ENCODE measurements at regions not wholly inside any gene's neighbourhood (a gene's known extent, or its start where the extent isn't known, plus 50 kb on each side); places are given as distances from the start of the nearest gene placed in this dataset.
"Not testable (repeated sequence)": the region's sequence is repeated elsewhere in the genome, so short reads cannot be mapped to it uniquely, and the experiment has no call there.

DNA sequence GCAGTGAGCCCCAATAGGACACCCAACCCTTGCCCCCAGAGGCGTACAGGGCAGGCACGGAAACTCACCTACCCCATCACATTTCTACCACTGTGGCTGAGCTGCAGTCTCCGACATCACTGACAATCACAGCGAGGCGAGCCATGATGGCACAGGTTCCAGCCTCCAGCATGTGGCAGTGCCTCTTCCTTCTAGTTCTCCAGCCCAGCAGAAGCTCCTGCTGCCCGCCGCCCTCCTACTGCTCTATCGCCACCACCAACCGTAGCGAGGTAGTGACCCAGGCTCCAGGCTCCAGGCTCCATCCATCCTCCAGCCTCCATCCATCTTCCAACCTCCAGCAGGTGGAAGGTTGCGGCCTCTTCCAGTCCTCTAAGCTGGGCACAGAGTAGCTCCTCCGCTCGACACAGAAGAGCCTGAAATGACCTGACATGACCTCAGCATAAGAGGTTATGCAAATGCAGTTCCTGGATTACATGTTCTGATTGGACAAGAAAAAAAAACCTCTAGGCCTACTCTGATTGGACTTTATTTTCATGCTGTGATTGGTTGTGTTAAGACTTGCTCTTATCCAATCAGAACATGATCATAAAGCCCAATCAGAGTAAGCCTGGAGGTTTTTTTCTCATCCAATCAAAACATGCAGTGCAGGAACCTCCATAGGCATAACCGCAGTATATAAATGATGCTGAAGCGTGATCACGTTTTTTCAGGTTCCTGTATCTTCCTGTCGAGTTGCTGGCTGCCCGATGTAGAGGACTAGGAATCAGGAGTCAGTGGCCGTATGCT, 438.9 kb upstream of the ZNF337 start:
- TF ChIP-seq POLR2A (IDR thresholded peaks at IDR 0.05; ENCODE audit: extremely low read depth, insufficient read length) = no peak
- TF ChIP-seq, protein P1, sequence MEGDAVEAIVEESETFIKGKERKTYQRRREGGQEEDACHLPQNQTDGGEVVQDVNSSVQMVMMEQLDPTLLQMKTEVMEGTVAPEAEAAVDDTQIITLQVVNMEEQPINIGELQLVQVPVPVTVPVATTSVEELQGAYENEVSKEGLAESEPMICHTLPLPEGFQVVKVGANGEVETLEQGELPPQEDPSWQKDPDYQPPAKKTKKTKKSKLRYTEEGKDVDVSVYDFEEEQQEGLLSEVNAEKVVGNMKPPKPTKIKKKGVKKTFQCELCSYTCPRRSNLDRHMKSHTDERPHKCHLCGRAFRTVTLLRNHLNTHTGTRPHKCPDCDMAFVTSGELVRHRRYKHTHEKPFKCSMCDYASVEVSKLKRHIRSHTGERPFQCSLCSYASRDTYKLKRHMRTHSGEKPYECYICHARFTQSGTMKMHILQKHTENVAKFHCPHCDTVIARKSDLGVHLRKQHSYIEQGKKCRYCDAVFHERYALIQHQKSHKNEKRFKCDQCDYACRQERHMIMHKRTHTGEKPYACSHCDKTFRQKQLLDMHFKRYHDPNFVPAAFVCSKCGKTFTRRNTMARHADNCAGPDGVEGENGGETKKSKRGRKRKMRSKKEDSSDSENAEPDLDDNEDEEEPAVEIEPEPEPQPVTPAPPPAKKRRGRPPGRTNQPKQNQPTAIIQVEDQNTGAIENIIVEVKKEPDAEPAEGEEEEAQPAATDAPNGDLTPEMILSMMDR (IDR thresholded peaks at IDR 0.05; ENCODE audit: low read depth, low read length) = no peak
- TF ChIP-seq MYC (IDR thresholded peaks at IDR 0.05; ENCODE audit: low read depth, low read length) = no peak
- H3K4me3 ChIP-seq (ENCODE audit: low read depth, low read length) = no peak overlapping the region
- DNase-seq (ENCODE audit: low read depth) = no peak

DNA sequence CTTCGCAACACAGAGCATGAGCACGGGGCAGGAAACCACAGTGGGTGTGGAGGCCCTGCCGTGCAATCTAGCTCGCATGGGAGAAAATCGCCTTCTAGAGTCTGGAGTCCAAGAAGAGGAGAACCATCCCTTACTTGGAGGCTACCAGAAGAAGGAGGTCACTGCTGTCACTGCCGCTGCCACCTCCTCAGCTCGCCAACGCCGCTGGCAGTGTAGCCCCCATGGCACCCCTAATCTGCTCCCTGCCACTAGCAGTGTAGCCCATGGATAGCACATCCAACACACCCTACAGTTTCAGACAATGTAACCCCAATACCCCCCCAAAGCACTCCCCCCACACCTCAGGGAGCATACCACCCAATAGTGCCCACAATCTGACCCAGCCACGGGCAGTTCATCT, 438.0 kb upstream of the ZNF337 start:
- no peak for DNase-seq (ENCODE audit: low read depth)
- TF ChIP-seq MYC (IDR thresholded peaks at IDR 0.05; ENCODE audit: low read depth, low read length) (no peak), POLR2A (IDR thresholded peaks at IDR 0.05; ENCODE audit: extremely low read depth, insufficient read length) (no peak)
- TF ChIP-seq, protein P2, sequence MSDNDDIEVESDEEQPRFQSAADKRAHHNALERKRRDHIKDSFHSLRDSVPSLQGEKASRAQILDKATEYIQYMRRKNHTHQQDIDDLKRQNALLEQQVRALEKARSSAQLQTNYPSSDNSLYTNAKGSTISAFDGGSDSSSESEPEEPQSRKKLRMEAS (IDR thresholded peaks at IDR 0.05; ENCODE audit: low read depth, low read length) = no peak
- TF ChIP-seq, protein P1 (IDR thresholded peaks at IDR 0.05; ENCODE audit: low read depth, low read length) = no peak

DNA sequence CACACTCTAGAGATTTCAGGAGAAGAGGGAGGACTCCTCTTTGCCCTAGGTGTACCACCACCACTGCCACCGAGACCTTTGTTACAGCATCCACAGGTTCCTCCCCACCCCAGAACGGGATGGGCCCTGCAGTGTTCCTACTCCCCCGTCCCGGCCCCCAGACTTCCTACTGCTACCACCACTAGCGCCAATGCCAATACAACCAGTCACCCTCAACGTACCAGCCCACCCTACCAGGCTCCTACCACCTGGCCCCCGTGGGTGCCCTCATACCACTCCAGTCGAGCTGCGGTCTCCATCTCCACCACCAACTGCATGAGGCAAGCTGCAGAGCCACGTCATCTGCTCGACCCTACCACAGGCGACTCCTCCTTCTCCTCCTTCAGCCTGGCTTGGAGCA, 437.1 kb upstream of the ZNF337 start:
- H3K4me3 ChIP-seq (ENCODE audit: low read depth, low read length); DNase-seq (ENCODE audit: low read depth): not testable (repeated sequence)

More for the DNA sequence above, 438.0 kb upstream of the ZNF337 start:
- H3K4me3 ChIP-seq (ENCODE audit: low read depth, low read length) = no peak overlapping the region

DNA sequence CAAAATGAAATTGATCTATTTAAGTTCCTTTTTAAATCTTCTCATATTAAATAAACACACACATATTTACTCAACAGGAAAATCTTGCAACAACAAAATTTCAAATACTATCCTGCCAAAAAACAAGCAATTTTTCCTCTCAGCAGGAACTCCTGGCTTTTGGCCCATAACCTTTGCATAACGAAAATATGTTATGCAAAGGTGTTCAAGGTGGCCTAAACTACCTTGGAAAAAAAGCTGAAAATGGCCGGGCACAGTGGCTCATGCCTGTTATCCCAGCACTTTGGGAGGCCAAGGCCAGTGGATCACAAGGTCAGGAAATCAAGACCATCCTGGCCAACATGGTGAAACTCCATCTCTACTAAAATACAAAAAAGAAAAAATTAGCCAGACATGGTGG, 424.3 kb upstream of the ZNF337 start:
- DNase-seq (ENCODE audit: low read depth); H3K4me3 ChIP-seq (ENCODE audit: low read depth, low read length): not testable (repeated sequence)

DNA sequence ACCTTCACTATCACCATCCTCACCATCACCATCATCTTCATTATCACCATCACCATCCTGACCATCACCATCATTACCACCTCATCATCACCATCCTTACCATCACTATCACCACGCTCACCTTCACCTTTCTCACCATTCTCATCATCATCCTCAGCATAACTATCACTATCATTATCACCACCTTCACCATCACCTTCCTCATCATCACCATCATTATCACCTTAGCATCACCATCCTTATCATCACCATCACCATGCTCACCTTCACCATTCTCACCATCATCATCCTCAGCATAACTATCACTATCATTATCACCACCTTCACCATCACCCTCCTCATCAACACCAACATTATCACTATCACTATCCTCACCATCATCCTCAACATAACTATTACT, 397.8 kb upstream of the ZNF337 start:
- not testable (repeated sequence) for DNase-seq (ENCODE audit: low read depth); H3K4me3 ChIP-seq (ENCODE audit: low read depth, low read length)

DNA sequence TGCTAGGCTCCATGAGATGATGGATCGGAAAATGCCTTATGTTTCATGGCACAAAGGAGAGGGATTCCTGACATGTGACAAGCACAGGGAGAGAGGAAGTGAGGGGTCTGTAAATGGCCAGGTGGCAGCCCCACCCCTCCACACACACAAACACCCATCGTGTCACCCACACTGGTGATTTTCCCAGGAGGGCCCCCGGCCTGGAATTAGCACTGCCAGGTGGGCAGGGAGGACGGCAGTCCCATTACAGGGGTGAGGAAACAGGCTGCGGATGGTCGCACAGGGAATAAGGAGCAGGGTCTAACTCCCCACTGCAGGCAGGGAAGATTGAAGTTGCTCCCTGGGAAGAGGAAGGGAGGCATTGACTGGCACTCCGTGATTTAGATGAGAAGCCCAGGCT, 395.3 kb upstream of the ZNF337 start:
- not testable (repeated sequence) for H3K4me3 ChIP-seq (ENCODE audit: low read depth, low read length); DNase-seq (ENCODE audit: low read depth)

DNA sequence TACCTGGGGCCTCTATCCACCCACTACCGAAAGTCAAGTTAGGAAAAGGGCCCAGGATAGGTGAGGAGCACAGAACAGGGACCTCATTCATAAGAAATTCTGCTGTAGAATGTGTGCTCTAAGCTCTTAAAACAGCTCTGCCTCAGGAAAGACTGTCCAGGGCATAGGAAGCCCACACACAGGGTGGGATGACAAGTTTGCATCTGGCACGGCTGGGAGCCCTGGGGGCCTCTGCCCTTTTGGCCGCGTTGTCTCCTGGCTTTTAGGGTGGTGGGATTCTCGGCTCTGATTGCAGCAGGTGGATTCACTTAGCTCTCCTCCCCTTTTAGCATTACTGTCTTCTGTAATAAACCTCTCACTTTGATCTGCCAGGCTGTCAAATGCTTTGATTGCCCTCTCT, 389.5 kb upstream of the ZNF337 start:
- H3K4me3 ChIP-seq (ENCODE audit: low read depth, low read length); DNase-seq (ENCODE audit: low read depth): not testable (repeated sequence)

DNA sequence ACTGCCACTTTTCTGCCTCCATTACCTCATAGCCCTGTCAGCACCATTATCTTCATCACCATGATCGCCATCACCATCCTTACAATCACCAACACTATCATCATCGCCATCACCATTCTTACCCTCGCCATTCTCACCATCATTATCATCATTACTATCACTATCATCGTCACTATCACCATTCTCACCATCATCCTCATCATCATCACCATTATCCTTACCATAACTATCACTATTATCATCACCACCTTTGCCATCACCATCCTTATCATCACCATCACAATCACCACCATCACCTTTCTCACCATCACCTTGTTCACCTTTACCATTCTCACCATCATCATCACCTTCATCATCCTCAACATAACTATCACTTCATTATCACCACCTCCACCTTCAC, 377.3 kb upstream of the ZNF337 start:
- DNase-seq (ENCODE audit: low read depth); H3K4me3 ChIP-seq (ENCODE audit: low read depth, low read length): not testable (repeated sequence)

DNA sequence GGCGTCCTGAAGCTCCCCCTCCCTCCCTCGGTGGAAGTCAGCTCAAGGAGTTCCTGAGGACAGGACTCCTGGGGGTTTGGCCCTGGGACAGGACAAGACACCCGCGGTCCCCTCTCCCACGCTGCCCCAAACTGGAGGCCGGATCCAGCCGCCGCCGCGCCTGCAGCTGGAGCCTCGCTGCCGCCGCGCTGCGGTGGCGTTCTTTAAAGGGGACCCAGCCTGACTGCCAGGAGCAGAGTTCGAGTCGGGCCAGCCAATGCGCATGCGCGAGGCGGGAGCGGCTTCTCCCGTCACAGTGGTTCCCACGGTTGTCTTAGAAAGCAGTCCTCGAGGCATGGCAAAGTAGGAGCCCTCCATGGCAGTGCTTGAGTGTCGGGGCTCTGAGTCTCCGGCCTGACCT, 362.7 kb upstream of the ZNF337 start:
- not testable (repeated sequence) for DNase-seq (ENCODE audit: low read depth); H3K4me3 ChIP-seq (ENCODE audit: low read depth, low read length)

DNA sequence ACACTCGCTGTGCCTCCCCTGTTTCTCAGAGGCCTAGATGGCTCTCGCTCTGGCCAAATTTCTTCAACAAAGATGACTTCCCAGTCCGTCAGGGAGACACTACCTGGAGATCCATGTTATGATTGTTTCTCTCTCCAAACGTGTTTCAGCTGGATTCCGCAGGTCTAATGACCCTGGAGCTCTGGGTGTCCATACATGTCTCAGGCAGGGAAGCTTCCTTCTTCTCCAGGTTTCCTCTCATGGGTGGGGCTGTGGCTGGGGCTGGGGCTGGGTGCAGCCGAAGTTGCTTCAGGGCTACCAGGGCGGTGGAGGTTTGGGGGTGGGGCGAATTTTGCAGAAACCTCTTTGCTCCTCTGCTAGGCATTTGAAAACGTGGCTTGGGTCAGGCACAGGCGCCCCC, 361.8 kb upstream of the ZNF337 start:
- DNase-seq (ENCODE audit: low read depth); H3K4me3 ChIP-seq (ENCODE audit: low read depth, low read length): not testable (repeated sequence)

DNA sequence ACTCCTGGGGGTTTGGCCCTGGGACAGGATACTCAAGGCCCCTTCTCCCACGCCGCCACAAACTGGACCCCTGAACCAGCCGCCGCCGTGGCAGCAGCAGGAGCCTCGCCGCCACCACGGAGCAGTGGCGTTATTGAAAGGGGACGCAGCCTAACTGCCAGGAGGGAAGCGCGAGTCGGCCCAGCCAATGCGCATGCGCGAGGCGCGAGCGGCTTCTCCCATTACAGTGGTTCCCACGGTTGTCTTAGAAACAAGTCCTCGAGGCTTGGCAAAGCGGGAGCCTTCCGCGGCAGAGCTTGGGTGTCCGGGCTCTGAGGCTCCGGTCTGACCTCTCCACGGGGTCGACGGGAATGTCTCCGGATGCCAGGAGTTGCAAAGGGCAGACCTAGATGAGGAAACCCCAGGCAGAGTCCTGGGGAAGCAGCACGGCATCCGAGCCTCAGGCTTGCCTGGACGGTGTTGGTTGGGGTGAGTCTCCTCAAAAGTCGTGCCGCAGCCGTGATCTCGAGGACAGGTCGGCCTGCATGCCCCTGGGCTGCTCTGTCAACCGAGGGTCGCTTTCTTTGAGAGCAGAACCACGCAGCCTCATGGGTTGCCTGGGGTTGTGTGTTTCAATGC, 360.6 kb upstream of the ZNF337 start:
- not testable (repeated sequence) for DNase-seq (ENCODE audit: low read depth); H3K4me3 ChIP-seq (ENCODE audit: low read depth, low read length)

DNA sequence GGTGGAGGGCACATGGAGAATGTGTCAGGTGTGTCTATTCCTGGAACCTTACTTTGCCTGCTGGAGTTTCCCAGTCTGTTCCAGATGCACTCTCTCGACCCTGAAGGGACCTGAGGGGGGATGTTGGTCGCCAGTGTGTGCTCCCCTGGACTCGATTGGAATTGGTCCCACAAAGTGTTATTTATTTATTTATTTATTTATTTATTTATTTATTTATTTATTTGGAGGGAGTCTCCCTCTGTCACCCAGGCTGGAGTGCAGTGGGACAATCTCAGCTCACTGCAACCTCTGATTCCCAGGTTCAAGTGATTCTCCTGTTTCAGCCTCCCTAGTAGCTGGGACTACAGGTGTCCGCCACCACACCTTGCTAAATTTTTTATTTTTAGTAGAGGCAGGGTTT, 329.1 kb upstream of the ZNF337 start:
- not testable (repeated sequence) for H3K4me3 ChIP-seq (ENCODE audit: low read depth, low read length); DNase-seq (ENCODE audit: low read depth)

DNA sequence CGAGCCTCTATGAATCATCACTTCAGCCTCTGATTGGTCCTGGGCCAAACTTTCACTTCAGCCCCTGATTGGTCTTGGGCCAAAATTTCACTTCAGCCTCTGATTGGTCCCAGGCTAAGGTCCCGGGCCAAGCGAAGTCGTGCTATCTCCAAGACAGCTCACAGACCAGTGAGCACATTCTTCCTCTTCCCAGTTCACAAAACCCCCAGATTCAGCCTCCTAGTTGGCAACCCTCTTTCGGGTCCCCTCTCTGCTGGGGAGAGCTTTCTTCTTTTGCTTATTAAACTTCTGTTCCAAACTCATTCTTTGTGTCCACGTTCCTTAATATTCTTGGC, 314.3 kb upstream of the ZNF337 start:
- H3K4me3 ChIP-seq (ENCODE audit: low read depth, low read length); DNase-seq (ENCODE audit: low read depth): not testable (repeated sequence)

DNA sequence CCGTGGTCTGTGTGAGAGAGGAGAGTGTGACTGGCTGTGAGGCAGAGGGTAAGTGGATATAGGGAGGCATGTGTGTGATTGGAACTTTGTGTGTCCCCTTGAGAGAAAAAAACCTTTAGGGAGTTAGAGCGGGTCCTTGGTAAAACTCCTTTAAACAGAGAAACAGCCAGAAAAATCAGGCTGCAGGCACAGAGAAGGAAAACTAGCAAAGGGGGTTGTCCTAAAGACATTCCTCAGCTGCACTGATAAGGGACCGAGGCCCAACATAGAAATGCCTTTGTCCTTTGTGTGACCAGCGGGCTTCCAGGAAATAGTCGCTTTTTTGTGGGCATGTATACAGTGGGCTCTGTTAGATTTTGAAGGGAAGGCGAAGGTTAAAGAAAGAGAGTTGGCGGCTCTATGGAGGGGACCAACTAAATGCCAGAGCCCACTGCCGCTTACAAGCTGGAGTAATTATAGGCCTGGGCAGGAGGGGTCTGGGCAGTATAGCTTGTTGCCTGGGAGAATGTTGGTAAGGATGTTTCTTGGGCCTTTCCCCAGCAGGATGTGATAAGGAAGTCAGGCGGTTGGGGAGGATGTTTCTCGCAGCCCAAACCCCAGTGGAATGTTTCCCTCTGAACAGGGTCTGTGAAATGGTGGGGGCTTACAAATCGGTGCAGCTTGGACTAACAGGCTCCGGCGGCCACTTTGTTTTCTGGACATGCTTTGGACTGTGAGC, 313.7 kb upstream of the ZNF337 start:
- peak; percentile 51 for DNase-seq (ENCODE audit: low read depth)
- H3K4me3 ChIP-seq (ENCODE audit: low read depth, low read length) = peak overlapping the region; percentile 76
